Spleen (tissue), 11 donors: ENCODE measurements at regions not wholly inside any gene's neighbourhood (a gene's known extent, or its start where the extent isn't known, plus 50 kb on each side); places are given as distances from the start of the nearest gene placed in this dataset.

Source experiments
- DNase-seq: peaks from one replicate; pipeline ENCODE4 v3.0.0-alpha.2; 2020
- H3K27ac ChIP-seq, 8 donors: fragments of 200-600 bp; sonication (generic) in 7 of 8; 1 replicate in 4 of 8; 2 replicates in 4 of 8; pipeline versions ENCODE4 v1.5.0 to v1.8.0; 2016 to 2021; ENCODE audit warnings: inconsistent platforms in 4 of 8, mild to moderate bottlenecking in 4 of 8, moderate library complexity in 1 of 8
- H3K27me3 ChIP-seq, 7 donors: fragments of 200-600 bp; sonication (generic) in 6 of 7; replicated peaks in 1 of 7; 1 replicate in 4 of 7; 2 replicates in 3 of 7; pipeline versions ENCODE4 v1.5.0 to v1.8.0; 2016 to 2021; ENCODE audit warnings: inconsistent platforms in 3 of 7, mild to moderate bottlenecking in 1 of 7
- H3K36me3 ChIP-seq, 6 donors: fragments of 200-600 bp; sonication (generic) in 5 of 6; 1 replicate in 4 of 6; 2 replicates in 2 of 6; pipeline versions ENCODE4 v1.5.0 to v1.8.0; 2016 to 2021; ENCODE audit warnings: inconsistent platforms in 2 of 6
- H3K4me1 ChIP-seq, 6 donors: fragments of 200-600 bp; sonication (generic) in 5 of 6; 1 replicate in 3 of 6; 2 replicates in 3 of 6; pipeline versions ENCODE4 v1.5.0 to v1.8.0; 2016 to 2021; ENCODE audit warnings: inconsistent platforms in 3 of 6
- H3K4me3 ChIP-seq, 8 donors: fragments of 200-600 bp; sonication (generic) in 7 of 8; 1 replicate in 4 of 8; 2 replicates in 4 of 8; pipeline versions ENCODE4 v1.5.0 to v1.8.0; 2016 to 2021; ENCODE audit warnings: inconsistent platforms in 4 of 8, mild to moderate bottlenecking in 4 of 8, moderate library complexity in 2 of 8
- H3K9me3 ChIP-seq, 8 donors: fragments of 200-600 bp; sonication (generic) in 7 of 8; 1 replicate in 4 of 8; 2 replicates in 4 of 8; pipeline versions ENCODE4 v1.5.0 to v1.8.0; 2016 to 2021; ENCODE audit warnings: inconsistent platforms in 4 of 8
- POLR2A ChIP-seq, 3 donors: fragments of 450-650 bp; IDR thresholded peaks; one replicate each; pipeline ENCODE4 v1.5.1; 2017; ENCODE audit warnings: antibody characterized with exemption in 3 of 3, mild to moderate bottlenecking in 1 of 3
- POLR2AphosphoS5 ChIP-seq, 3 donors: sonication (generic); formaldehyde crosslinking; IDR thresholded peaks; one replicate each; pipeline ENCODE4 v1.5.1; 2017; ENCODE audit warnings: antibody characterized with exemption in 3 of 3
- WGBS, 5 donors: extraction: QIAGEN DNeasy Blood & Tissue Kit in 3 of 5; methylation state at CpG; one replicate each; pipeline versions ENCODE4 v1.1.5 to v1.1.7; 2013 to 2018; 5-methylcytosine and 5-hydroxymethylcytosine counted together
- intact Hi-C: fragments of 100-400 bp; cut with DNase I; formaldehyde crosslinking; loops from one replicate; pipeline ENCODE4 v1.15.0; 2023; ENCODE audit warnings: low total_unique reads
- TF ChIP-seq, protein P1 (sequence below), 11 experiments: fragments of 200-600 bp in 7 of 11; fragments of 450-650 bp in 4 of 11; sonication (generic) in 4 of 11; IDR thresholded peaks in 8 of 11; conservative IDR thresholded peaks in 3 of 11; 1 replicate in 7 of 11; 2 replicates in 4 of 11; pipeline versions ENCODE4 v1.4.0 to v1.8.0; 2016 to 2021; ENCODE audit warnings: antibody characterized with exemption in 11 of 11, inconsistent platforms in 4 of 11, mild to moderate bottlenecking in 1 of 11
- donor health status: healthy with polysubstance abuse.
- donor health status: DM: no; HTN: no; CAD: no; lungs with moderate emphysema.
- donor health status: DM: no; HTN: no; CAD: no.
- donor health status: Bipolar disorder and iron deficiency.
- donor health status: healthy.
- donor health status: DM: no; HTN: no; CAD: no.
- donor health status: DM: yes; HTN: yes; CAD: no.

DNA sequence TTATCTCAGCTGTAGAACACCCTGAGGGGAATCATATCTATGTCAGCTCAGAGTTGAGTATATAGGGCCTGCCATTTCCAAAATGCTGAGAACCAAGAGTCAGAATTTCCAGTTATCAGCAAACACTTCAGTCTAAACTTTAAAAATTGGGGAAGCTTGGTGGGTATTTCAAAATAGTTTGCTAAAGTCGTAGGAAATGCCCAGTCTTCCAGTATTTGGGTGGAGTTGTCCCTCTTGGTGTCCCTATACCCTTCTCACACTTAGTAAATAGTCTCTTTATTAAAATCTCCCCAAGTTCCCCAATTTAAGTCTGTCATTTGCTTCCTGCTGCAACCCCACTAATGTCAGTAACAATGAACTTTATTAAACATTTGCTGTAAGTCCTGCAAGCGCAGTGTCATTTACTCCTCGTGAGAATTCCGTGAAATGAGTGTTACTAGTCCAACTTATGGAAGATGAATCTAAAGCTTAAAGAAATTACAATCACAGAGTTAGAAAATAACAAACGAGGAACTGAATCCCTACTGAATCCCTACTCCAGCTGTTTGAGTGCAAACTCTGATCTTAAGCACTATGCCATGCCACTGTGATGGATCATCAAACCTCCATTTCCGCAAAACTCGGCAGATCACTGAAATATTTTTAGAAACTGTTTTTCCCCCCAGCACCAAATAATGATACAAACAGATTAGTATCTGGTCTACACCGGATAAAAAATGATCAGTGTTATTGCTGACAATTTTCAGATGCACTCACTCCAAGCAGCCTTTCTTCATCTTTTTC, 341.7 kb upstream of the PROK2 start:
- intact Hi-C loops = no loop called here
- Histone ChIP-seq H3K4me1 (peaks cover 0 to 6% (median 0%) of the 10 kb centered on the region in 6 donors), H3K36me3 (no peaks in the 10 kb centered on the region), H3K4me3 (no peak overlapping the region), H3K27me3 (no peaks in the 10 kb centered on the region), H3K9me3 (peaks cover 0 to 5% (median 0%) of the 10 kb centered on the region in 8 donors), H3K27ac (no peak overlapping the region)
- TF ChIP-seq, protein P1, sequence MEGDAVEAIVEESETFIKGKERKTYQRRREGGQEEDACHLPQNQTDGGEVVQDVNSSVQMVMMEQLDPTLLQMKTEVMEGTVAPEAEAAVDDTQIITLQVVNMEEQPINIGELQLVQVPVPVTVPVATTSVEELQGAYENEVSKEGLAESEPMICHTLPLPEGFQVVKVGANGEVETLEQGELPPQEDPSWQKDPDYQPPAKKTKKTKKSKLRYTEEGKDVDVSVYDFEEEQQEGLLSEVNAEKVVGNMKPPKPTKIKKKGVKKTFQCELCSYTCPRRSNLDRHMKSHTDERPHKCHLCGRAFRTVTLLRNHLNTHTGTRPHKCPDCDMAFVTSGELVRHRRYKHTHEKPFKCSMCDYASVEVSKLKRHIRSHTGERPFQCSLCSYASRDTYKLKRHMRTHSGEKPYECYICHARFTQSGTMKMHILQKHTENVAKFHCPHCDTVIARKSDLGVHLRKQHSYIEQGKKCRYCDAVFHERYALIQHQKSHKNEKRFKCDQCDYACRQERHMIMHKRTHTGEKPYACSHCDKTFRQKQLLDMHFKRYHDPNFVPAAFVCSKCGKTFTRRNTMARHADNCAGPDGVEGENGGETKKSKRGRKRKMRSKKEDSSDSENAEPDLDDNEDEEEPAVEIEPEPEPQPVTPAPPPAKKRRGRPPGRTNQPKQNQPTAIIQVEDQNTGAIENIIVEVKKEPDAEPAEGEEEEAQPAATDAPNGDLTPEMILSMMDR (IDR thresholded peaks at IDR 0.05 in 8 of 11, conservative IDR thresholded peaks at IDR 0.05 in 3 of 11) = no peak
- TF ChIP-seq POLR2AphosphoS5 (IDR thresholded peaks at IDR 0.05) = no peak
- no peak for TF ChIP-seq POLR2A (IDR thresholded peaks at IDR 0.05)
- DNase-seq = no peak
- 76 to 83% (median 80%) methylated on average over 8 of the region's 8 CpGs for WGBS, 5 donors

DNA sequence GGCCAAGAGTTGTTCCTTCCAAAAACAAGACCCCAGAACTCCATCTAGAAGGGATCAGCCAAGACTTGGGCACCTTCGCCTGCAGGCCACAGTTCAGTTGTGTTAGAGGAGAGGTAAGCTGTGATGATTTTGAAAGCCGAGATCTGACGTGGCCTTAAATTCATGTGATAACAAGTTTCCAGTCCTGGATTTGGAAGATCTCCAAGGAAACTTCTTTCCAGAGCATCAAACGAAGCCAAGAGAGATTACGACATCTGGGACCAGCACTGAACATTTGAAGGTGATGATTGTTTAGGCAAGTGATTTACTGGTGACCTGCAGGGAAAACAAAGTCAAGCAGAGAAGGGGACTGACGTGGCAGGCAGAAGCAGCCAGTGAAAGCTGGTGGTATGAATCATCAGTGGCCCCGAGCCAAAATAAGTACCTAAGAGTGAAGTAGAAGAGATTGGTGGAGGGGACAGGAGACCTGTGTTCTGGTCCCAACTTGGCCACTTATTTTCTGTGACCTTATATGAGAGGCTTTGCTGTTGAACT, 339.0 kb upstream of the PROK2 start:
- 61 to 85% (median 73%) methylated on average over 7 of the region's 7 CpGs for WGBS, 5 donors
- no peak overlapping the region for H3K27ac ChIP-seq

DNA sequence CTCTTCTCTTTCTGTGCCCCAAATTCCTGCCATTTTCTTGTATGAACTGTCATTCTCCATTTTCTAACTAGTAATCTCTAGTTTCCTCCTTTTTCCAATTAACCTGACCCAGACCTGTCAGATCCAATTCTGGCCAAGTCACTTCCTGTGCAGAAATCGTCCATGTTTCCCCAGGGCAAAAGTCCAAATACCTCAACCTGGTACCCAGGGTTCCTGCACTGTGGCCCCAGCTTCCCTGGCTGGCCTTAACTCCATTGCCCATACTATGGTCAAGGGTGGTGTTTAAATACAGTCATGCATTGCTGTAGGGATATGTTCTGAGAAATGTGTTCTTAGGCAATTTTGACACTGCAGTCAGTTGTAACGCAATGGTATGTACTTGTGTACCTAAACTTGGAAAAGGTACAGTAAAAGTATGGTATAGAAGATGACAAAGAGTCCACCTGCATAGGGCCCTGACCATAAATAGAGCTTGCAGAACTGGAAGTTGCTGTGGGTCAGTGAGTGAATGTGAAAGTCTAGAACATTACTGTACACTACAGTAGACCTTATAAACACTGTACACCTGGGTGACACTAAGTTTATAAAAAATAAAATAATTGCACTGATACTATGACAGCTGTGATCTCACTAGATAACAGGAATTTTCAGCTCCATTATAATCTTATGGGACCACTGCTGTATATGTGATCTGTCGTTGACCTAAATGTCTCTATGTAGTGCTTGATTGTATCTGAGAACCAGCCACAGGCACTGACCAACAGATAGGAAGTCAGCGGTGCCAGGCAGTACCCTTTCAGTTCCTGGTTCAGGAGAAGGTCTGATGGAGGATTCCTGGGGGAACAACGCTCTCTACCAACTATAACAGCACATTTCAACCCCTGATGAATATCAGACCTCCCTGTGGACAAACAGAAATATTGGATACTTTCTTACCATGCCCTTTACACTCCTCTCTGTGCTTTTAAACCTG, 336.1 kb upstream of the PROK2 start:
- H3K36me3 ChIP-seq = no peaks in the 10 kb centered on the region

More for the DNA sequence above, 339.0 kb upstream of the PROK2 start:
- DNase-seq = no peak
- intact Hi-C loops = no loop called here
- no peaks in the 10 kb centered on the region for H3K27me3 ChIP-seq
- H3K4me1 ChIP-seq = peaks cover 0 to 6% (median 0%) of the 10 kb centered on the region in 6 donors
- TF ChIP-seq POLR2AphosphoS5 (IDR thresholded peaks at IDR 0.05) (no peak), POLR2A (IDR thresholded peaks at IDR 0.05) (no peak)
- TF ChIP-seq, protein P1 (IDR thresholded peaks at IDR 0.05 in 8 of 11, conservative IDR thresholded peaks at IDR 0.05 in 3 of 11) = no peak
- no peaks in the 10 kb centered on the region for H3K9me3 ChIP-seq
- no peaks in the 10 kb centered on the region for H3K36me3 ChIP-seq
- H3K4me3 ChIP-seq = no peak overlapping the region

More for the DNA sequence above, 336.1 kb upstream of the PROK2 start:
- Histone ChIP-seq H3K27me3 (no peaks in the 10 kb centered on the region), H3K4me1 (no peaks in the 10 kb centered on the region), H3K9me3 (no peaks in the 10 kb centered on the region), H3K27ac (no peak overlapping the region), H3K4me3 (no peak overlapping the region)
- intact Hi-C loops = no loop called here
- DNase-seq = no peak
- 55 to 71% (median 60%) methylated on average over 5 of the region's 5 CpGs for WGBS, 5 donors
- TF ChIP-seq, protein P1 (IDR thresholded peaks at IDR 0.05 in 8 of 11, conservative IDR thresholded peaks at IDR 0.05 in 3 of 11) = no peak
- TF ChIP-seq POLR2A (IDR thresholded peaks at IDR 0.05) (no peak), POLR2AphosphoS5 (IDR thresholded peaks at IDR 0.05) (no peak)
